ENCODE measurements at regions not wholly inside any gene's neighbourhood (a gene's known extent, or its start where the extent isn't known, plus 50 kb on each side); places are given as distances from the start of the nearest gene placed in this dataset.
"Not testable (repeated sequence)": the region's sequence is repeated elsewhere in the genome, so short reads cannot be mapped to it uniquely, and the experiment has no call there.

DNA sequence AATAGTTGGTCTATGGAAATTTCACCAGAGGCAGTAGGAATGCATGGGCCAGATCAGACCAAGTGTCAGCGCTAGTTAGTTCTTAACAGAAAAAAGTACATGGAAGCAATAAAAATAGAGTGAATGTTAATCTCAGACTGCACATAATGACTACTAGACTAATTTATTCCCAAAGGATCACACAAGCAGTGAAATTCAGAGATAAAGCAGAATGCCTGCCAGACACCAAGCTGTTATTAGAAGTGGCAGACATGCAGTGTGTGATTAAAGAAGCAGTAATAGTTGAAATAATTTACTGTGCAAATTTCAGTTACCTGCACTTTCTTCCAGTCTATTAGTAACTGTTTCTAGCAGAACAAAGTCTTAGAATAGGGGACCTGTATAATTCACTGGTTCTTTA, 1024.2 kb downstream of the CDH9 start:
- POLR2A ChIA-PET, result no interaction called here

GRCh38 chr5:26012078-26012477, 1026.3 kb downstream of the CDH9 start:
- ChIA-PET CTCF (no interaction called here), POLR2A (no interaction called here)

More for the DNA sequence above, 1024.2 kb downstream of the CDH9 start:
- CTCF ChIA-PET, result no interaction called here

- ChIA-PET POLR2A (no interaction called here), CTCF (no interaction called here)
Measured at GRCh38 chr5:26009742-26010141, 1028.6 kb downstream of the CDH9 start.

DNA sequence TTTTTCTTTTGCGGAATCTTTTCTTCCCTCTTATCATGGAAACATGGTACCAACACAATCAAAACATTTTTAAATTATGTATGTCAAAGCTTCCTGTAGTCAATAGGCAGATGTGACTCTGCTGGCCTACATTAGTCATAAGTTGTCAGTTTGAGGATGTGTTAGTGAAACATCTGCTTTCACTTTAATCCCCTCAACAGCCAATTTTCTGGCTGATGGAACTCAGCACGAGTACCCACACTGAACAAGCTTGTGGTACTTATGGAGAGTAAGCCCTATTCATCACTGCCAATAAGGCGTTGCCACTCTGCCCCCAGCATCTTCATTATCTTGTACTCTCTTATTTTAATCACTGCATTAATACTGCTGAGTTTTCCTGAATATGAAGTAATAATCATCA, 1034.4 kb downstream of the CDH9 start:
- ChIA-PET POLR2A (no interaction called here), CTCF (no interaction called here)

- CTCF ChIA-PET, result no interaction called here
- POLR2A ChIA-PET, result no interaction called here
Measured at GRCh38 chr5:25995209-25995608, 1043.2 kb downstream of the CDH9 start.

DNA sequence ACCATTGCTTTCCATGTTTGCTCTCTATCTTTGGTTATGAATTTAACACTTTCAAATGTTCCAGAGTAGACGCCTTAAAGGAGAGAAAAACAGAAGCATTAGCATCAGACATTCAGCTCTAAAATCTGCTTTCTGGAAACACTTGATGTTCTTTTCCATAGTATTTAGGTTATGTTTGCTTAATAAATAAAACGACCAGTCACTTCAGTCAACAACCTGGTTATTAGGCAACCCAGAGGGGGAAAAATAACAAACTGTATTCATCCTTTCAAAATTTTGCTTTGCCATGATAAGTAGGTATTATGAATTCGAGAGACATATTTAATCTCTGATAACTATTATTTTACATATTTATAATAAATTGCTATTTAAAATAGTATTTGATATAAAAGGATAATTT, 1044.7 kb downstream of the CDH9 start:
- ChIA-PET CTCF (no interaction called here), POLR2A (no interaction called here)

- ChIA-PET POLR2A (no interaction called here), CTCF (no interaction called here)
Measured at GRCh38 chr5:25991639-25992038, 1046.7 kb downstream of the CDH9 start.

DNA sequence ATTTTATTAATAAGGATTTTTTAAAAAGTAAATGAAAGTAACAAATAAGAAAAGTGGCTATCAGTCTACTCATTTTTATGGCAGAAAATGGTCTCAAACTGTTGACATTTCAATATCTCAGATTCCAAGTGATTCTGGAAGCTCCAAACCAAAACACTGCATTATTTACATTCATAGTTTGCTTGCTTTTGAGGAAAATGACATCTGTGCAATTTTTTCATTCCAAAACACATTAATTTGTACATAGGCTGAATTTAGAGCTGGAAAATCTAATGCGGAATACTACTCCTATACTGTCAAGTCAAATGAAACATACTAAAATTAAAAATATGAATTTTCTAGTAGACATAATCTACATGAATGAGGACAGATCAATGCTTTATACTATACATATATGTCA, 1047.6 kb downstream of the CDH9 start:
- CTCF ChIA-PET, result no interaction called here
- POLR2A ChIA-PET, result no interaction called here

DNA sequence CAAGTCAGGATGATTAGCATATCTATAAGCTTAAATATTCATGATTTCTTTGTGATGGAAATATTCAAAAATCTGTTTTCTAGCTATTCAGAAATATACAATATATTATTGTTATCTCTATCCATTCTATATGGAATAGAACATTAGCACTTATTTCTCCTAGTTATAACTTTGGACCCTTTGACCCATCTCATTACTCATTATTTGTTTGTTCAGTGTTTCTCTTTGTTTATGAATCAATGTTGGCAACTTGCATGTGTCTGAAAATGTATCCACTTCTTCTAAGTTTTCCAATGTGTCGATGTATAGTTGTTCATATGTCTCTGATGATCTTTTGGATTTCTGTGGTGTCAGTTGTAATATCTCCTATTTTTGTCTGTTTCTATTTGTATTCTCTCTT, 1059.3 kb downstream of the CDH9 start:
- CTCF ChIA-PET, result no interaction called here
- POLR2A ChIA-PET, result no interaction called here

GRCh38 chr5:25975885-25976284, 1062.5 kb downstream of the CDH9 start:
- ChIA-PET CTCF (no interaction called here), POLR2A (no interaction called here)

- CTCF ChIA-PET, result no interaction called here
Measured at GRCh38 chr5:25974451-25974850, 1063.9 kb downstream of the CDH9 start.

DNA sequence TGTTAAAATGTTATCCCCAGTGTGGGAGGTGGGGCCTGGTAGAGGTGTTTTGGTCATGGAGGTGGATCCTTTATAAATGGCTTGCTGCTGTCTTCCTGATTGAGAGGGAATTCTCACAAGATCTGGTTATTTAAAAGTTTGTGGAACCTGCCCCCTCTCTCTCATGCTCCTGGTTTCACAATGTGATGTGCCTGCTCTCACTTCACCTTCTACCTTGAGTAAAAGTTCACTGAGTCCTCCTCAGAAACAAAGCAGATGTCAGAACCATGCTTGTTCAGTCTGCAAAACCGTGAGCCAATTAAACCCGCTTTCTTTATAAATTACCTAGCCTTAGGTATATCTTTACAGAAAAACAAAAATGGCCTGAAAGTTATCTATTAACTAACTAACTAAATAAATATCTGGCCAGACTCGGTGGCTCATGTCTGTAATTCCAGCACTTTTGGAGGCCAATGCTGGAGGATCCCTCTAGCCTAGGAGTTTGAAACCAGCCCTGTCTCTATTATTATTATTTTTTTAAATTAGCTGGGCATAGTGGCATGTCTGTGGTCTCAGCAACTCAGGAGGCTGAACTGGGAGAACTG, 1067.4 kb downstream of the CDH9 start:
- ChIA-PET CTCF (interaction anchor here (0.6 kb wide), 1 partner anchor 1516 kb away, joined by 4 read pairs; no protein-coding TSS in a partner anchor), POLR2A (no interaction called here)

More at GRCh38 chr5:25974451-25974850, 1063.9 kb downstream of the CDH9 start:
- POLR2A ChIA-PET, result no interaction called here

GRCh38 chr5:25969042-25969441, 1069.3 kb downstream of the CDH9 start:
- CTCF ChIA-PET, POLR2A ChIA-PET: not testable (repeated sequence)

- POLR2A ChIA-PET, result no interaction called here
- CTCF ChIA-PET, result no interaction called here
Measured at GRCh38 chr5:25964009-25964372, 1074.4 kb downstream of the CDH9 start.

GRCh38 chr5:25963251-25964008, 1075.0 kb downstream of the CDH9 start:
- POLR2A ChIA-PET, result no interaction called here

DNA sequence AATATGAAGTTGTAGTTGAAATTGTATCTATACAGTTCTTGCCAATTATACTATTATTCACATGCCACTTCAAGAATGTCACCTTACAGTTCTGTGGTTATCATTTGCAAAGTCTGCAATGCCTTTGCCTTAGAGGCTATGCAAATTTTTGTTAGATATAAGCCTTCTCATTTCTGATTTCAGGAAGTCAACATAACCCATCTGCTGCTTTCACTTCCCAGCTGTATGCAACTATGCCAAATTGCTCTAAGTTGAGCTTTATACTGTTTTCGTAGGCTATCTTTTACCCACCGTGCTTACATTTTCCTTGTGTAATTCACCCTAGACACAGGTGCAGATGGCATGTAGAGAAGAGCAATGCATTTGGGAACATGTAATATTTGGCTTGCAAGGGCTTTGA, 1083.0 kb downstream of the CDH9 start:
- ChIA-PET POLR2A (no interaction called here), CTCF (no interaction called here)

More at GRCh38 chr5:25963251-25964008, 1075.0 kb downstream of the CDH9 start:
- CTCF ChIA-PET, result no interaction called here

GRCh38 chr5:25950681-25951080, 1087.7 kb downstream of the CDH9 start:
- ChIA-PET CTCF (no interaction called here), POLR2A (no interaction called here)

GRCh38 chr5:25948278-25948677, 1090.1 kb downstream of the CDH9 start:
- CTCF ChIA-PET, result no interaction called here
- POLR2A ChIA-PET, result no interaction called here

DNA sequence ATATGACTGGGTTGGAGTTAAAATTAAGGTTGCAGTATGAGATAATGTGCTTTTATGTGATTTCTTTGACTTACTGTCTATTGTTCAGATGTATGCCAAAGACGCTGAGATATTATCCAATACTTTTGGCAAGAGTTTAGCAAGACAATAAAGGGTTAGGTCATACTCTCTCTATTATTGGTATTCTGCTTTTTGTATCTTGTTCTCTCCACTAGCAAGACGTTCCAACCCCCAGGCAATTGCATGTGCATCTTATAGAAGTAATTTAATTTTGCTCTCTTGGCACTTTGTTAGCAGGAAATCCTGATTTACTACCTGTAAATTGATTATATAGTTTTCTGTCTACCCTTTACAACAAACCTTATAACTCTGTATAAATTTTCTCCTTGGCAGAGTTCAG, 1093.6 kb downstream of the CDH9 start:
- POLR2A ChIA-PET, result no interaction called here
- CTCF ChIA-PET, result no interaction called here

DNA sequence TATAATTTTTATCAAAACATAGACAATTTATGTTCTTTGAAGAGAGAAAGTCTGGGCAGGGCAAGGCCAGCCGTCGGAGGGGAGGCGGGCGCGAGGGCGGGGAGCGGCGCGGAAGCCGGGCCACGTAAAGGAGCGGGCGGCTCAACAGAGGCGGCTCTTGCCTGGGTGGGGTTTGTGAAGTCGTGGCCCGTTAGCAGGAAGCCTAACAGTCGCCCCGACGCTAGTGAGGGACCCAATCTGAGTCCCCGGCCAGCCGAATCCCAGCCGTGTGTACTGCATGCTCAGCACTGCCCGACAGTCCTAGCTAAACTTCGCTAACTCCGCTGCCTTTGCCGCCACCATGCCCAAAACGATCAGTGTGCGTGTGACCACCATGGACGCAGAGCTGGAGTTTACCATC, 1129.2 kb downstream of the CDH9 start:
- CTCF ChIA-PET, result no interaction called here
- POLR2A ChIA-PET, result no interaction called here

DNA sequence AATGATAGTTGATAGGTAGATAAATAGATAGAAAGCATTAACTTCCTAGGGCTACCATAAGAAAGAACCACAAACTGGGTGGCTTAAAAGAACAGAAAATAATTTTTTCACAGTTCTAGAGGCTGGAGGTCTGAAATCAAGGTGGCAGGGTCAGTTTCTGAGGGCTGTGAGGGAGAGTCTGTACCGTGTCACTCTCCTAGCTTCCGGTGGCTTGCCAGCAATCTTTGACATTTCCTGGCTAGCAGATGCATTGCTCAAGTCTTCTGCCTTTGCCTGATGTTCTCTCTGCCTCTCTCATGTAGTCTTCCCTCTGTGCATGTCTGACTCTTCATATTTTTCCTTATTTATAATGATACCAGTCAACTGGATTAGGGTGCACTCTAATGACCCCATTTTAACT, 1132.7 kb downstream of the CDH9 start:
- POLR2A ChIA-PET, result no interaction called here

DNA sequence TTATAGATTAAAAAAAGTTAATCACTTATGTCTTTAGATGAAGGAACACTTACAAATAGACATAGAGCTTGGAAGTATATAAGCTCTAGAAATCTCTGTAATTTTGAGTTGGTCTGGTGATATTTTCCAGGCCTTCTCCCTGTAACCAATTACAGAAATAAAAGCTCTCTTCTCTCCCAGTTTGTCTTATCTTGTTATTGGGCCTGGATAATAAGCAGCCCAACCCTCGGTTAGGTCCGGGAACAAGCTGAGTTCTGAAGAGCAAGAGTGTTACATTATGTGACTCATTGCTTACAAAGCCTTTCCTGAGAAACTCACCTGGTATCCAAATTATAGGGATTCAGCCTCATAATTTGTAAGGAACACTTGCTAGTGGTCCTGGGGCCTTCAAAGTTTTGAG, 1146.2 kb downstream of the CDH9 start:
- ChIA-PET POLR2A (no interaction called here), CTCF (no interaction called here)

More for the DNA sequence above, 1132.7 kb downstream of the CDH9 start:
- CTCF ChIA-PET, result no interaction called here
